Upper lobe of right lung (tissue), 1 donor: ENCODE measurements at regions not wholly inside any gene's neighbourhood (a gene's known extent, or its start where the extent isn't known, plus 50 kb on each side); places are given as distances from the start of the nearest gene placed in this dataset.

Experiments
- ATAC-seq: fragments of 200-7000 bp; cut with Tn5 transposase; one replicate; pipeline ENCODE4 v1.9.1; 2020; ENCODE audit warnings: mild to moderate bottlenecking, moderate library complexity
- DNase-seq: peaks from one replicate; pipeline ENCODE4 v3.0.0-alpha.2; 2020
- H3K27ac ChIP-seq: fragments of 200-600 bp; one replicate; pipeline ENCODE4 v1.8.0; 2022
- H3K27me3 ChIP-seq: fragments of 200-600 bp; one replicate; pipeline ENCODE4 v1.8.0; 2022; ENCODE audit warnings: mild to moderate bottlenecking
- H3K36me3 ChIP-seq: fragments of 200-600 bp; one replicate; pipeline ENCODE4 v1.8.0; 2022
- H3K4me1 ChIP-seq: fragments of 200-600 bp; one replicate; pipeline ENCODE4 v1.8.0; 2022
- H3K4me3 ChIP-seq: fragments of 200-600 bp; one replicate; pipeline ENCODE4 v1.8.0; 2022; ENCODE audit warnings: mild to moderate bottlenecking
- H3K9me3 ChIP-seq: fragments of 200-600 bp; one replicate; pipeline ENCODE4 v1.8.0; 2022
- CTCF ChIP-seq: fragments of 200-600 bp; IDR thresholded peaks from one replicate; pipeline ENCODE4 v1.8.0; 2022; ENCODE audit warnings: antibody characterized with exemption
- intact Hi-C: fragments of 100-400 bp; cut with DNase I; formaldehyde crosslinking; loops from one replicate; pipeline ENCODE4 v1.11.0; 2022
- donor health status: DM: no; HTN: yes; CAD: no; lungs with severe emphysema.

- intact Hi-C loops, result no loop called here
- DNase-seq (no peak), ATAC-seq (no peak)
- Histone ChIP-seq H3K4me1 (no peaks in the 10 kb centered on the region), H3K9me3 (no peaks in the 10 kb centered on the region), H3K27ac (no peak overlapping the region), H3K36me3 (no peaks in the 10 kb centered on the region), H3K27me3 (no peaks in the 10 kb centered on the region), H3K4me3 (no peak overlapping the region)
- TF ChIP-seq CTCF, result no peak
Measured at GRCh38 chr4:126209147-126209546, 894.4 kb downstream of the FAT4 start.

- Histone ChIP-seq H3K27ac (no peak overlapping the region), H3K36me3 (no peaks in the 10 kb centered on the region), H3K27me3 (no peaks in the 10 kb centered on the region), H3K9me3 (no peaks in the 10 kb centered on the region), H3K4me1 (no peaks in the 10 kb centered on the region), H3K4me3 (no peak overlapping the region)
- no peak for TF ChIP-seq CTCF
- intact Hi-C loops, result no loop called here
- DNase-seq (no peak), ATAC-seq (peak; percentile 88)
Measured at GRCh38 chr4:126213996-126214395, 899.2 kb downstream of the FAT4 start.

DNA sequence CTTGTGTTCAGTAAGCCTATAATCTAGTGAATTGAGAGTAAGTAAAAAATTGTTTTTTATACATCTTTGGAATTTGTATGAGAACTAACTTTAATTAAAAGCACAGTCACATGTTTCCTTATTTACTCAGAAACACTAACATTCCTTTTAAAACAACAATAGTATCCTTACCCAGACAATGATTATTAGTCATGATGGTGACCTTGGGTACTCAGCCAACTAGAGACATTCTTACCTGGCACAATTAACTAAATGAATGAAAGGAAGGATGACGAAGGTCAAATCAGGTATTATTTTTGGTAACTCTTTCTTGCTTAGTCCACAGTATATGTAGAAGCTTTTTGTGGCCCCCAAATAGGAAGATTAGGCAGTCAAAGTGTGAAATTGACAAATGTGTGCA, 901.0 kb downstream of the FAT4 start:
- no peak overlapping the region for H3K27ac ChIP-seq
- ATAC-seq, result no peak

GRCh38 chr4:126216611-126217010, 901.9 kb downstream of the FAT4 start:
- Histone ChIP-seq H3K27ac (no peak overlapping the region), H3K27me3 (no peaks in the 10 kb centered on the region), H3K4me3 (no peak overlapping the region), H3K9me3 (no peaks in the 10 kb centered on the region), H3K36me3 (no peaks in the 10 kb centered on the region), H3K4me1 (peaks cover 3% of the 10 kb centered on the region)
- DNase-seq (no peak), ATAC-seq (no peak)
- intact Hi-C loops, result no loop called here
- TF ChIP-seq CTCF, result no peak

More for the DNA sequence above, 901.0 kb downstream of the FAT4 start:
- no peaks in the 10 kb centered on the region for H3K4me1 ChIP-seq
- no peaks in the 10 kb centered on the region for H3K27me3 ChIP-seq
- H3K36me3 ChIP-seq, result no peaks in the 10 kb centered on the region
- H3K4me3 ChIP-seq, result no peak overlapping the region
- no peaks in the 10 kb centered on the region for H3K9me3 ChIP-seq
- no peak for TF ChIP-seq CTCF
- intact Hi-C loops, result no loop called here
- DNase-seq, result no peak

DNA sequence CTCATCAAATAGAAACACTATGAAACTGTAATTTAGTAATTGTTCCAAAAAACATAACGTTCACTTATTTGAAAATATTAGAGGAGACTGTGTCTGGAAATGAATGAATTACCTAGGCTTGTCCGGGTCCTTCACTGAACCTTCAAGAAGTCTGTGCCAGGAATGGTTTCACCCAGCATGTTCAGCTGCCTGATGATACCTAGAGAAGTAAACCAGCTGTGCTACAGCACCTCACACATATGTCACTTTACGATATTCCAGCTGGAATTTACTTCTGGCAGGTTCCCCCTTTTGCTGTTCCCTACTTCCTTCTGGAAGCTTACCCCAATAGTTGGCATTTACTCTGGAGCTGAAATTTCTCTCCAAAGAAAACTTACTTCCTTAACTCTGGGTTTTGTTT, 906.5 kb downstream of the FAT4 start:
- intact Hi-C loops, result no loop called here
- H3K4me3 ChIP-seq, result no peak overlapping the region
- H3K9me3 ChIP-seq, result no peaks in the 10 kb centered on the region
- no peak overlapping the region for H3K27ac ChIP-seq
- no peak for ATAC-seq
- H3K36me3 ChIP-seq, result no peaks in the 10 kb centered on the region
- peaks cover 6% of the 10 kb centered on the region for H3K4me1 ChIP-seq
- DNase-seq, result no peak
- no peaks in the 10 kb centered on the region for H3K27me3 ChIP-seq
- TF ChIP-seq CTCF, result no peak

GRCh38 chr4:126221717-126222340, 907.1 kb downstream of the FAT4 start:
- Histone ChIP-seq H3K27ac (no peak overlapping the region), H3K4me1 (peaks cover 6% of the 10 kb centered on the region), H3K27me3 (no peaks in the 10 kb centered on the region), H3K9me3 (no peaks in the 10 kb centered on the region), H3K4me3 (no peak overlapping the region), H3K36me3 (no peaks in the 10 kb centered on the region)
- intact Hi-C loops, result no loop called here
- TF ChIP-seq CTCF, result no peak
- DNase-seq, result no peak
- no peak for ATAC-seq
